HL-60 (cell line): ENCODE measurements at regions not wholly inside any gene's neighbourhood (a gene's known extent, or its start where the extent isn't known, plus 50 kb on each side); places are given as distances from the start of the nearest gene placed in this dataset.

Experiments used
- DNase-seq, 2 experiments: peaks; one replicate each; pipeline ENCODE4 v3.0.0-alpha.2; 2010 to 2020; ENCODE audit warnings: low read depth in 1 of 2, low spot score in 1 of 2
- H3K27ac ChIP-seq: fragments of 250-450 bp; sonication (Bioruptor Pico); replicated peaks from 2 replicates; pipeline ENCODE4 v1.5.1; 2020; ENCODE audit warnings: mild to moderate bottlenecking, moderate library complexity
- H3K27me3 ChIP-seq: fragments of 250-450 bp; sonication (Bioruptor Pico); 2 replicates; pipeline ENCODE4 v1.5.1; 2021; ENCODE audit warnings: mild to moderate bottlenecking, moderate library complexity; ENCODE audit not compliant: insufficient read depth, poor library complexity, severe bottlenecking
- H3K4me3 ChIP-seq: replicated peaks from 2 replicates; pipeline ENCODE4 v1.5.1; 2011; ENCODE audit warnings: mild to moderate bottlenecking, control low read depth, low read length; ENCODE audit not compliant: insufficient read depth
- GABPA ChIP-seq: IDR thresholded peaks from 2 replicates; pipeline ENCODE4 v1.6.1; 2012; ENCODE audit warnings: low read depth
- POLR2AphosphoS5 ChIP-seq: IDR thresholded peaks from 2 replicates; pipeline ENCODE4 v1.6.1; 2012; ENCODE audit warnings: low read depth
- SPI1 ChIP-seq: IDR thresholded peaks from 2 replicates; pipeline ENCODE4 v1.6.1; 2012; ENCODE audit warnings: low read depth, mild to moderate bottlenecking, borderline replicate concordance
- TF ChIP-seq, protein P1 (sequence below): IDR thresholded peaks from 2 replicates; pipeline ENCODE4 v1.6.1; 2012; ENCODE audit warnings: low read depth; ENCODE audit not compliant: insufficient replicate concordance
- TF ChIP-seq, protein P2 (sequence below): IDR thresholded peaks from one replicate; pipeline ENCODE4 v1.5.1; 2011; ENCODE audit warnings: low read length, control low read depth, inconsistent platforms; ENCODE audit not compliant: insufficient read depth

DNA sequence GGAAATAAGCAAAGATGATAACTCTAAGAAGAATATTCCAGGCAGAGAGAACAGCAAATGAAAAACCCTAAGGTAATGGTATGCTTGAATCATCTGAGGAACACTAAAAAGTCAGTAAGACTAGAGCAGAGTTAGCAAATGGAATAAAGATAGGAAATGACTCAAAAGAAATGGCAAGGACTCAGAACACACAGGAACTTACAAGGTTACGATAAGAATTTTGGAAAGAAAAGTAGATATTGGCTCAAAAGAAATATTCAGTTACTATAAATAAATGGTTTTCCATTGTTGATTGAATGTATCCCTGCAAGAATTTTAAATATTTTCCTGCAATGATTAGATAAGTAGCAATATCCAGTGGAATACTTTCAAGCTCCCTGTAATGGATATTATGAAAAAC, 705.8 kb downstream of the C12orf50 start:
- no peak overlapping the region for H3K27ac ChIP-seq
- TF ChIP-seq POLR2AphosphoS5: no peak
- TF ChIP-seq, protein P1, sequence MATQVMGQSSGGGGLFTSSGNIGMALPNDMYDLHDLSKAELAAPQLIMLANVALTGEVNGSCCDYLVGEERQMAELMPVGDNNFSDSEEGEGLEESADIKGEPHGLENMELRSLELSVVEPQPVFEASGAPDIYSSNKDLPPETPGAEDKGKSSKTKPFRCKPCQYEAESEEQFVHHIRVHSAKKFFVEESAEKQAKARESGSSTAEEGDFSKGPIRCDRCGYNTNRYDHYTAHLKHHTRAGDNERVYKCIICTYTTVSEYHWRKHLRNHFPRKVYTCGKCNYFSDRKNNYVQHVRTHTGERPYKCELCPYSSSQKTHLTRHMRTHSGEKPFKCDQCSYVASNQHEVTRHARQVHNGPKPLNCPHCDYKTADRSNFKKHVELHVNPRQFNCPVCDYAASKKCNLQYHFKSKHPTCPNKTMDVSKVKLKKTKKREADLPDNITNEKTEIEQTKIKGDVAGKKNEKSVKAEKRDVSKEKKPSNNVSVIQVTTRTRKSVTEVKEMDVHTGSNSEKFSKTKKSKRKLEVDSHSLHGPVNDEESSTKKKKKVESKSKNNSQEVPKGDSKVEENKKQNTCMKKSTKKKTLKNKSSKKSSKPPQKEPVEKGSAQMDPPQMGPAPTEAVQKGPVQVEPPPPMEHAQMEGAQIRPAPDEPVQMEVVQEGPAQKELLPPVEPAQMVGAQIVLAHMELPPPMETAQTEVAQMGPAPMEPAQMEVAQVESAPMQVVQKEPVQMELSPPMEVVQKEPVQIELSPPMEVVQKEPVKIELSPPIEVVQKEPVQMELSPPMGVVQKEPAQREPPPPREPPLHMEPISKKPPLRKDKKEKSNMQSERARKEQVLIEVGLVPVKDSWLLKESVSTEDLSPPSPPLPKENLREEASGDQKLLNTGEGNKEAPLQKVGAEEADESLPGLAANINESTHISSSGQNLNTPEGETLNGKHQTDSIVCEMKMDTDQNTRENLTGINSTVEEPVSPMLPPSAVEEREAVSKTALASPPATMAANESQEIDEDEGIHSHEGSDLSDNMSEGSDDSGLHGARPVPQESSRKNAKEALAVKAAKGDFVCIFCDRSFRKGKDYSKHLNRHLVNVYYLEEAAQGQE: no peak
- TF ChIP-seq, protein P2, sequence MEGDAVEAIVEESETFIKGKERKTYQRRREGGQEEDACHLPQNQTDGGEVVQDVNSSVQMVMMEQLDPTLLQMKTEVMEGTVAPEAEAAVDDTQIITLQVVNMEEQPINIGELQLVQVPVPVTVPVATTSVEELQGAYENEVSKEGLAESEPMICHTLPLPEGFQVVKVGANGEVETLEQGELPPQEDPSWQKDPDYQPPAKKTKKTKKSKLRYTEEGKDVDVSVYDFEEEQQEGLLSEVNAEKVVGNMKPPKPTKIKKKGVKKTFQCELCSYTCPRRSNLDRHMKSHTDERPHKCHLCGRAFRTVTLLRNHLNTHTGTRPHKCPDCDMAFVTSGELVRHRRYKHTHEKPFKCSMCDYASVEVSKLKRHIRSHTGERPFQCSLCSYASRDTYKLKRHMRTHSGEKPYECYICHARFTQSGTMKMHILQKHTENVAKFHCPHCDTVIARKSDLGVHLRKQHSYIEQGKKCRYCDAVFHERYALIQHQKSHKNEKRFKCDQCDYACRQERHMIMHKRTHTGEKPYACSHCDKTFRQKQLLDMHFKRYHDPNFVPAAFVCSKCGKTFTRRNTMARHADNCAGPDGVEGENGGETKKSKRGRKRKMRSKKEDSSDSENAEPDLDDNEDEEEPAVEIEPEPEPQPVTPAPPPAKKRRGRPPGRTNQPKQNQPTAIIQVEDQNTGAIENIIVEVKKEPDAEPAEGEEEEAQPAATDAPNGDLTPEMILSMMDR: no peak
- TF ChIP-seq GABPA: no peak
- TF ChIP-seq SPI1: no peak
- no peak overlapping the region for H3K4me3 ChIP-seq
- DNase-seq: no peak
- H3K27me3 ChIP-seq: no peaks in the 10 kb centered on the region

DNA sequence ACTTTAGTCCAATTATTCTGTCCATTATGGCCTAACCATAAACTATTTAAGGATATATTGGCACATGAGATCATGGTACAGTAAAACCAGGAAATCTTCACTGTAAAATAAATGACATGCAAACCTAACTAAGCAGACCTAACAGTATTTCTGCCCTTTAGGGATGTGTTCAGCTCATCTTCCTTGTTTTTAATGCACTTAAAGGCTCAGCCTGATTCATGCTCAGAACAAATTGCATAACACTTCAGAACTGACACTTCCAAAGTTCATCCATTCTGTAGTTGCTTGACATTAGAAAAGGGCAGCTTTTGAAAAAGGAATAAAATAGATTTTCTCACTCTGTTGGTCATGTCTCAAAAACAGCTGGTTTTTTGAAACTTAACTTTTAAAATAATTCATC, 708.5 kb downstream of the C12orf50 start:
- TF ChIP-seq GABPA (no peak), POLR2AphosphoS5 (no peak), SPI1 (no peak)
- TF ChIP-seq, protein P1: no peak
- TF ChIP-seq, protein P2: no peak
- no peak for DNase-seq
- Histone ChIP-seq H3K27me3 (no peaks in the 10 kb centered on the region), H3K27ac (no peak overlapping the region), H3K4me3 (no peak overlapping the region)

DNA sequence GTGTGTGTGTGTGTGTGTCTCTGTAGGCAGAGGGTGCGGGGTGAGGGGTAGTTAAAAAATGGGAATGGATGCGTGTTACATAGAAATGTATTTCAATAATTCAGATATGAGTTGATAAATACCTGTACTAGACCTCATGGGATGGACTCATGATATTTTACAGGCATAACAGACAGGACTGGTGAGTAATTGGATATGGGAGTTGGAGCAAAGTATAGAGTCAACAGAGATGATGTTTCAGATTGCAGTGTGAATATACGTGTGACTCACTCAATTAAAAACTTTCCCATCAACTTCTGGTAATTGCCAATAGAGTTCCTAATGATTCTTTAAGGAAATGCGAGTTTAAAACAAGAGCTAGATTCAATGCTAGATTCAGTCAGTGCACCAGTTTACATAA, 711.9 kb downstream of the C12orf50 start:
- Histone ChIP-seq H3K27ac (no peak overlapping the region), H3K27me3 (no peaks in the 10 kb centered on the region), H3K4me3 (no peak overlapping the region)
- TF ChIP-seq GABPA (no peak), SPI1 (no peak), POLR2AphosphoS5 (no peak)
- TF ChIP-seq, protein P1: no peak
- TF ChIP-seq, protein P2: no peak
- DNase-seq: no peak
